ENCODE measurements at regions not wholly inside any gene's neighbourhood (a gene's known extent, or its start where the extent isn't known, plus 50 kb on each side); places are given as distances from the start of the nearest gene placed in this dataset.

- Histone ChIP-seq H3K4me3 (no peak overlapping the region), H3K27me3 (no peaks in the 10 kb centered on the region), H3K9me3 (no peaks in the 10 kb centered on the region), H3K27ac (no peak overlapping the region), H3K4me1 (no peaks in the 10 kb centered on the region), H3K36me3 (no peaks in the 10 kb centered on the region)
- no peak for TF ChIP-seq CTCF (IDR thresholded peaks at IDR 0.05)
- no peak for TF ChIP-seq POLR2A (IDR thresholded peaks at IDR 0.05)
- no peak for TF ChIP-seq POLR2AphosphoS5 (IDR thresholded peaks at IDR 0.05)
- no peak for TF ChIP-seq EP300 (IDR thresholded peaks at IDR 0.05)
- WGBS, 2 donors (ENCODE audit: low coverage in 1 of 2) = 86 to 94% methylated on average over 4 of the region's 4 CpGs
- ATAC-seq = no peak
Observed at GRCh38 chr6:84461461-84461860, 234.0 kb upstream of the CEP162 start.

DNA sequence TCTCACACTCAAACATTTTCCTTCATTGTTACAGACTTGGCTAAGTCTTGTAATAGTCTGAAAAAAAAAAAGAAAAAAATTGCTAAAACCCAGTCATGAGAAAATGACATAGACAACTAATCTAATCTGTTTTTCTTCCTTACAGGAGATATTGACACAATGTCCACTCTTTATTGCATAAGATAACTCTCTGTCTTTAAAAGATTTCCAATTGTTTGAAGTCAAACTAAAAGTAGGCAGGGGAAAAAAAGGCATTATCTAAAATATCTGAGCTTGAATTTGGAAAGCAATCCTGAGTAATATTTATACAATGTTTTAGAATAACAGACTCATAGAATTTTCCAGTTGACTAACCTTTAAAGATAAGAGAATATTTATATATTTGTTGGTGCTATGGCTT, 233.0 kb upstream of the CEP162 start:
- no peak for ATAC-seq
- Histone ChIP-seq H3K9me3 (no peaks in the 10 kb centered on the region), H3K27ac (no peak overlapping the region), H3K36me3 (no peaks in the 10 kb centered on the region), H3K27me3 (no peaks in the 10 kb centered on the region), H3K4me3 (no peak overlapping the region), H3K4me1 (no peaks in the 10 kb centered on the region)
- no peak for TF ChIP-seq POLR2AphosphoS5 (IDR thresholded peaks at IDR 0.05)
- TF ChIP-seq POLR2A (IDR thresholded peaks at IDR 0.05) = no peak
- no peak for TF ChIP-seq CTCF (IDR thresholded peaks at IDR 0.05)
- no peak for TF ChIP-seq EP300 (IDR thresholded peaks at IDR 0.05)

GRCh38 chr6:84459401-84459800, 232.0 kb upstream of the CEP162 start:
- Histone ChIP-seq H3K27ac (no peak overlapping the region), H3K36me3 (no peaks in the 10 kb centered on the region), H3K27me3 (no peaks in the 10 kb centered on the region), H3K9me3 (no peaks in the 10 kb centered on the region), H3K4me3 (no peak overlapping the region), H3K4me1 (no peaks in the 10 kb centered on the region)
- TF ChIP-seq POLR2AphosphoS5 (IDR thresholded peaks at IDR 0.05) (no peak), EP300 (IDR thresholded peaks at IDR 0.05) (no peak), CTCF (IDR thresholded peaks at IDR 0.05) (no peak), POLR2A (IDR thresholded peaks at IDR 0.05) (no peak)
- WGBS, 2 donors (ENCODE audit: low coverage in 1 of 2) = 65 to 73% methylated on average over 1 to 3 of the region's 3 CpGs
- no peak for ATAC-seq

DNA sequence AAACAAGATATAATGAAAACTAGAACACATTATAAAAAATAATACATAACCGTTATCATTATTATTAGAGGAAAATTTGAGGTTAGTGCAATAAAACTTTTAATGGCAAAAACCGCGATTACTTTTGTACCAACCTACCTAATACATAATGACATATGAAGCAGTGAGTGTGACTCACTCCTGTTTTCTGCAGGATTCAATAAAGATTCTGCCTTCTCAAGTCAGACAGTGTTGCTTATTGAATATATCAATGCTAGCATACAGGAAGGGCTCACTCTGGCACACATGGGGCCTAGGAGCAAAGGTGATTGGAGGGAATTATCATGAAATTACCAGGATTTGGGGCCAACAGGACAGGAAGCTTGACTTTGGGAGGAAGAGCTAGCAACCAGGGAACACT, 230.8 kb upstream of the CEP162 start:
- TF ChIP-seq POLR2A (IDR thresholded peaks at IDR 0.05) (no peak), CTCF (IDR thresholded peaks at IDR 0.05) (no peak), EP300 (IDR thresholded peaks at IDR 0.05) (no peak), POLR2AphosphoS5 (IDR thresholded peaks at IDR 0.05) (no peak)

GRCh38 chr6:84457276-84457675, 229.8 kb upstream of the CEP162 start:
- no peak overlapping the region for H3K4me3 ChIP-seq
- no peak for ATAC-seq
- H3K27ac ChIP-seq = no peak overlapping the region
- H3K36me3 ChIP-seq = no peaks in the 10 kb centered on the region
- H3K9me3 ChIP-seq = no peaks in the 10 kb centered on the region
- TF ChIP-seq POLR2AphosphoS5 (IDR thresholded peaks at IDR 0.05) (no peak), EP300 (IDR thresholded peaks at IDR 0.05) (no peak), POLR2A (IDR thresholded peaks at IDR 0.05) (no peak), CTCF (IDR thresholded peaks at IDR 0.05) (no peak)
- WGBS, 2 donors (ENCODE audit: low coverage in 1 of 2) = 49 to 54% methylated on average over 3 of the region's 3 CpGs
- no peaks in the 10 kb centered on the region for H3K27me3 ChIP-seq
- H3K4me1 ChIP-seq = no peaks in the 10 kb centered on the region

More for the DNA sequence above, 230.8 kb upstream of the CEP162 start:
- Histone ChIP-seq H3K27ac (no peak overlapping the region), H3K9me3 (no peaks in the 10 kb centered on the region), H3K36me3 (no peaks in the 10 kb centered on the region), H3K4me3 (no peak overlapping the region), H3K4me1 (no peaks in the 10 kb centered on the region), H3K27me3 (no peaks in the 10 kb centered on the region)
- 90 to 93% methylated on average over 3 of the region's 3 CpGs for whole genome bisulfite sequencing, 2 donors (ENCODE audit: low coverage in 1 of 2)
- ATAC-seq = no peak

All from gastroesophageal sphincter (tissue), 4 donors.